Lung (tissue), 11 donors: ENCODE measurements at regions not wholly inside any gene's neighbourhood (a gene's known extent, or its start where the extent isn't known, plus 50 kb on each side); places are given as distances from the start of the nearest gene placed in this dataset.

Experiments used
- ATAC-seq: fragments of 200-7000 bp; cut with Tn5 transposase; one replicate; pipeline ENCODE4 v1.9.1; 2020; ENCODE audit warnings: moderate number of reproducible peaks; ENCODE audit not compliant: insufficient read depth, low FRiP score
- DNase-seq, 3 donors: peaks; one replicate each; pipeline ENCODE4 v3.0.0-alpha.2; 2013 to 2017
- H3K27ac ChIP-seq, 2 donors: one replicate each; pipeline ENCODE4 v1.5.1; 2013; ENCODE audit warnings: mild to moderate bottlenecking in 2 of 2, moderate library complexity in 2 of 2, control low read depth in 1 of 2, inconsistent platforms in 1 of 2, low read depth in 1 of 2, low read length in 1 of 2
- H3K27me3 ChIP-seq, 3 donors: one replicate each; pipeline ENCODE4 v1.5.1; 2013; ENCODE audit warnings: low read length in 2 of 3; ENCODE audit not compliant: control insufficient read depth in 3 of 3, insufficient read depth in 3 of 3
- H3K36me3 ChIP-seq, 4 donors: one replicate each; pipeline ENCODE4 v1.5.1; 2013; ENCODE audit warnings: low read length in 4 of 4, mild to moderate bottlenecking in 1 of 4, moderate library complexity in 1 of 4; ENCODE audit not compliant: control insufficient read depth in 4 of 4, insufficient read depth in 4 of 4
- H3K4me1 ChIP-seq, 5 donors: one replicate each; pipeline ENCODE4 v1.5.1; 2013; ENCODE audit warnings: low read length in 5 of 5, mild to moderate bottlenecking in 2 of 5, moderate library complexity in 1 of 5; ENCODE audit not compliant: control insufficient read depth in 5 of 5, insufficient read depth in 5 of 5
- H3K4me3 ChIP-seq: one replicate; pipeline ENCODE4 v1.5.1; 2013; ENCODE audit warnings: mild to moderate bottlenecking, control low read depth, moderate library complexity
- H3K9ac ChIP-seq, 2 donors: one replicate each; pipeline ENCODE4 v1.5.1; 2013; ENCODE audit warnings: low read length in 2 of 2, control low read depth in 1 of 2; ENCODE audit not compliant: insufficient read depth in 1 of 2
- H3K9me3 ChIP-seq, 4 donors: one replicate each; pipeline ENCODE4 v1.5.1; 2013; ENCODE audit warnings: low read length in 3 of 4, mild to moderate bottlenecking in 1 of 4, moderate library complexity in 1 of 4; ENCODE audit not compliant: control insufficient read depth in 4 of 4, insufficient read depth in 3 of 4
- WGBS, 2 donors: extraction: QIAGEN DNeasy Blood & Tissue Kit; methylation state at CpG; one replicate each; pipeline ENCODE4 v1.1.7; 2013; 5-methylcytosine and 5-hydroxymethylcytosine counted together
- TF ChIP-seq, protein P1 (sequence below): IDR thresholded peaks from 2 replicates; pipeline ENCODE4 v1.5.1; 2012; ENCODE audit warnings: mild to moderate bottlenecking; ENCODE audit errors: control extremely low read depth, extremely low read depth
- donor health status: control.
- donor health status: control.
- donor health status: Bipolar disorder and iron deficiency.
- donor health status: healthy.
- donor health status: DM: yes; HTN: yes; CAD: no.

DNA sequence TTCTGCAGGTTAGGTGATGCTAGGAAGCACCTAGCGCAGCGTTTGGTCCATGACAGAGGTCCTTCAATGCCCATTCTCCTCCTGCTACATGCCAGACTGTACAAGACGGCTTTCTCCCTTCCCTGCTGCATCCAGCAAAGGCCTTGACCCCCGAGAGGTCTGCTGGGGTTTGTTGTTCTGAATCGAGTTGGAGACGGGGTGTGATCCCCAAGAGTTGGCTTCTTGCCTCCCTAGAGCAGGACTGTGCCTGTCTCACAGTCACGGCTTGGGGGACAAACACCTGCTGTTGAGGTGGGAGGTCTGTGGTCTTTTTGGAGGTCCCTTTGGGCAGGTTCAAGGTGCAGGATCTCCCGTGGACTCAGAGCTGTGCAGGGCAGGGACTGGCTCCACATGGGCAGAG is 352.3 kb upstream of the B3GAT1 start:
- H3K27me3 ChIP-seq = no peaks in the 10 kb centered on the region
- no peak overlapping the region for H3K27ac ChIP-seq
- ATAC-seq (no peak), DNase-seq (no peak)
- H3K9ac ChIP-seq = no peak overlapping the region
- H3K36me3 ChIP-seq = no peaks in the 10 kb centered on the region
- TF ChIP-seq, protein P1, sequence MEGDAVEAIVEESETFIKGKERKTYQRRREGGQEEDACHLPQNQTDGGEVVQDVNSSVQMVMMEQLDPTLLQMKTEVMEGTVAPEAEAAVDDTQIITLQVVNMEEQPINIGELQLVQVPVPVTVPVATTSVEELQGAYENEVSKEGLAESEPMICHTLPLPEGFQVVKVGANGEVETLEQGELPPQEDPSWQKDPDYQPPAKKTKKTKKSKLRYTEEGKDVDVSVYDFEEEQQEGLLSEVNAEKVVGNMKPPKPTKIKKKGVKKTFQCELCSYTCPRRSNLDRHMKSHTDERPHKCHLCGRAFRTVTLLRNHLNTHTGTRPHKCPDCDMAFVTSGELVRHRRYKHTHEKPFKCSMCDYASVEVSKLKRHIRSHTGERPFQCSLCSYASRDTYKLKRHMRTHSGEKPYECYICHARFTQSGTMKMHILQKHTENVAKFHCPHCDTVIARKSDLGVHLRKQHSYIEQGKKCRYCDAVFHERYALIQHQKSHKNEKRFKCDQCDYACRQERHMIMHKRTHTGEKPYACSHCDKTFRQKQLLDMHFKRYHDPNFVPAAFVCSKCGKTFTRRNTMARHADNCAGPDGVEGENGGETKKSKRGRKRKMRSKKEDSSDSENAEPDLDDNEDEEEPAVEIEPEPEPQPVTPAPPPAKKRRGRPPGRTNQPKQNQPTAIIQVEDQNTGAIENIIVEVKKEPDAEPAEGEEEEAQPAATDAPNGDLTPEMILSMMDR = no peak
- H3K9me3 ChIP-seq = peaks cover 0 to 11% (median 4%) of the 10 kb centered on the region in 4 donors
- 83 to 93% methylated on average over 8 of the region's 8 CpGs for WGBS, 2 donors
- no peaks in the 10 kb centered on the region for H3K4me1 ChIP-seq
- H3K4me3 ChIP-seq = no peak overlapping the region

DNA sequence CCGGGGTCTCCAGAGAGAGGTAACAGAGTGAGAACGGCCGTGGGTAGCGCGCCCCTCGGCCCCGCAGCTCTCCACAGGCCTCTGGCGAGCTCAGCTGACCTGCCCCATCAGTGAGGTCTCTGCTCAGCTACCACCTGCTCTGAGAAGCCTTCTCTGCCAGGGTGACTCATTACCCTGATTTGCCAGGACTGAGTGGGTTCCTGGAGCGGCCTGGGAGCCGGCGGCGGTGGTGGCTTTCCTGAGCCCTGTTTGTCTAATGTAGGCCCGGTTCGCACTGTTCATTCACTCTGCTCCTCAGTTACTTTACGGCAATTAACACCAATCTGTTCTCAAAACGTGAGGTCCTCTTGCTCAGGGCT is 351.0 kb upstream of the B3GAT1 start:
- H3K9me3 ChIP-seq = peaks cover 0 to 11% (median 0%) of the 10 kb centered on the region in 4 donors
- H3K9ac ChIP-seq = no peak overlapping the region
- no peaks in the 10 kb centered on the region for H3K4me1 ChIP-seq
- H3K4me3 ChIP-seq = no peak overlapping the region
- no peaks in the 10 kb centered on the region for H3K36me3 ChIP-seq
- 91 to 94% methylated on average over 16 of the region's 16 CpGs for WGBS, 2 donors
- TF ChIP-seq, protein P1 = no peak
- H3K27me3 ChIP-seq = no peaks in the 10 kb centered on the region
- ATAC-seq (no peak), DNase-seq (no peak)
- no peak overlapping the region for H3K27ac ChIP-seq

DNA sequence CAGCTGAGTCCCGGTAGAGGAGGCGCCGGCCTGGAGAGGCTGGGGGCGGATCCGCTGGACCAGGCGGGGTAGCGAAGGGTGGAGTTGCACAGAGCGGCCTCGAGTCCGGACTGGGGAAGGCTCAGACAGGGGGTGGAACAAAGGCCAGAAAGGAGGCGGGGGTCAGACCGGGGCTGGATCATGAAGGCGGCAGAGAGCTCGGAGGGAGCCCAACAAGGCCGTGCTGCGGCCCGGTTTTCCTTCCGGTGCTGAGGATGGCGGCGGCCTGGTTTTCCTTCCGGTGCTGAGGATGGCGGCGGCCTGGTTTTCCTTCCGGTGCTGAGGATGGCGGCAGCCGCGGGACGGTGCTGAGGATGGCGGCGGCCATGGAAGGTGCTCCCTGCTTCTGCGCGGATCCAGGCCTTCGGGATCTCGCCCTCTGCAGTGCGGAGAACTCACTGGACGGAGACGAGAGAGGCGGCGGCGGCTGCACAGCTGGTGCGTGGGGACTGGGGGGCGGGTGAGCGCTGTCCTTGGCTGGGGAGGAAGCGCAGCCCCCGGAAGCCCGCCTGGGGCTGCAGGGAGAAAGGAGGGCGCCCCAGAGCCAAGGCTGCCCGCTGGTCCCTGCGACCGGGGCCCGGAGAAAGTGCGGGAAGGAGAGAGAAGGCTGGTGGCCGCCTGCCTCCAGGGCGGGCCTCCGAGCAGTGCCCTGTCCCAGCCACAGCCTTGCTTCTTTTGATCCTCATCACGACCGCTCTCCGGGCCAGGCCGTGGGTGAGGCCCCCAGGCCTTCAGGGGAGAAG is 350.4 kb upstream of the B3GAT1 start:
- Histone ChIP-seq H3K9me3 (peaks cover 0 to 8% (median 0%) of the 10 kb centered on the region in 4 donors), H3K27ac (no peak overlapping the region), H3K27me3 (no peaks in the 10 kb centered on the region), H3K36me3 (no peaks in the 10 kb centered on the region), H3K4me1 (no peaks in the 10 kb centered on the region), H3K4me3 (peak overlapping the region; percentile 22), H3K9ac (no peak overlapping the region)
- peak; percentile 34 for ATAC-seq
- DNase-seq = peak in 2 of 3 donors; percentile 13 to 31
- 60 to 70% methylated on average over 56 to 59 of the region's 59 CpGs for WGBS, 2 donors
- TF ChIP-seq, protein P1 = no peak

DNA sequence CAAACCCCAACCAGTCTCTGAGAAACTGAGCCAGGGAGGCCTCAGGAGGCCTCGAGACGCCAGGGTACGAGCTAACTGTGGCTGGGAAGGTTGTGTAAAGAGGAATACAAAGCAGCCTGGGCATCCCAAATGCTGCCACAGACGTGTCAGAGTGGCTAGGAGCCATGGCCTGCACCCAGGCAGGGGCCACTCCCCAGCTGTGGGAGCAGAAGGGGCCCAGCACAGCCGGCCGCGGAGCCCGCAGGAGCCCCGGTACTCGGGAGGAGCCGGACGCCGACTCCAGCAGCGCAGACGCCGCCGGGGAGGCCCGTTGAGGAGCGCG is 349.8 kb upstream of the B3GAT1 start:
- H3K4me1 ChIP-seq = no peaks in the 10 kb centered on the region
- H3K27ac ChIP-seq = no peak overlapping the region
- H3K9me3 ChIP-seq = peaks cover 0 to 8% (median 0%) of the 10 kb centered on the region in 4 donors
- no peak for ATAC-seq
- TF ChIP-seq, protein P1 = no peak
- no peaks in the 10 kb centered on the region for H3K27me3 ChIP-seq
- no peak overlapping the region for H3K9ac ChIP-seq
- 80 to 83% methylated on average over 19 to 20 of the region's 20 CpGs for WGBS, 2 donors
- H3K36me3 ChIP-seq = no peaks in the 10 kb centered on the region
- DNase-seq = no peak
- H3K4me3 ChIP-seq = peak overlapping the region; percentile 22
